SK-N-SH (cell line): ENCODE measurements at regions not wholly inside any gene's neighbourhood (a gene's known extent, or its start where the extent isn't known, plus 50 kb on each side); places are given as distances from the start of the nearest gene placed in this dataset.

Experiments
- CTCF ChIA-PET: fragments of 300-600, 350-600 bp; formaldehyde crosslinking; extraction: SDS; loops from one replicate; lab custom pipeline; 2021; lab: Yijun Ruan, JAX
- POLR2A ChIA-PET: fragments of 350-600 bp; sonication (Branson Sonifier 250); formaldehyde crosslinking; extraction: SDS; loops from one replicate; lab custom pipeline; 2020; ENCODE audit warnings: antibody characterized with exemption, inconsistent platforms; lab: Yijun Ruan, JAX
- DNase-seq: peaks from one replicate; pipeline ENCODE4 v3.0.0; 2012
- H2AFZ ChIP-seq: fragments of 200-600 bp; sonication (generic); 2 replicates; pipeline ENCODE4 v1.8.1; 2016; ENCODE audit warnings: antibody characterized with exemption, mild to moderate bottlenecking, low read depth
- H3F3A ChIP-seq: fragments of 200-600 bp; sonication (generic); replicated peaks from 2 replicates; pipeline ENCODE3; 2016; ENCODE audit warnings: antibody characterized with exemption, mild to moderate bottlenecking; ENCODE audit not compliant: insufficient read depth
- H3K27ac ChIP-seq, 2 experiments: fragments of 200-500 bp in 1 of 2; fragments of 200-600 bp in 1 of 2; sonication (Bioruptor generic) in 1 of 2; sonication (generic), shearing (Covaris generic) in 1 of 2; 2 replicates each; pipeline versions ENCODE4 v1.5.1 to v1.6.1; 2014 to 2016; ENCODE audit warnings: low read depth in 2 of 2, inconsistent platforms in 1 of 2, low read length in 1 of 2, mild to moderate bottlenecking in 1 of 2, mixed read lengths in 1 of 2
- H3K27me3 ChIP-seq: fragments of 200-600 bp; sonication (generic), shearing (Covaris generic); 2 replicates; pipeline ENCODE4 v1.6.1; 2016; ENCODE audit warnings: mixed run types; ENCODE audit not compliant: insufficient read depth
- H3K36me3 ChIP-seq, 2 experiments: fragments of 200-500 bp in 1 of 2; fragments of 200-600 bp in 1 of 2; sonication (Bioruptor generic) in 1 of 2; sonication (generic) in 1 of 2; replicated peaks in 1 of 2; 2 replicates each; pipeline versions ENCODE3 to v1.5.1; 2014 to 2016; ENCODE audit warnings: low read length in 1 of 2, mild to moderate bottlenecking in 1 of 2; ENCODE audit not compliant: insufficient read depth in 2 of 2, control insufficient read depth in 1 of 2
- H3K4me1 ChIP-seq, 2 experiments: fragments of 200-500 bp in 1 of 2; fragments of 200-600 bp in 1 of 2; sonication (Bioruptor generic) in 1 of 2; sonication (generic), shearing (Covaris generic) in 1 of 2; 2 replicates each; pipeline versions ENCODE4 v1.5.1 to v1.6.1; 2014 to 2016; ENCODE audit warnings: low read depth in 1 of 2, low read length in 1 of 2, mixed run types in 1 of 2; ENCODE audit not compliant: insufficient read depth in 2 of 2, control insufficient read depth in 1 of 2
- H3K4me2 ChIP-seq: fragments of 200-600 bp; sonication (generic), shearing (Covaris generic); 2 replicates; pipeline ENCODE4 v1.6.1; 2017; ENCODE audit warnings: mixed run types
- H3K4me3 ChIP-seq, 2 experiments: fragments of 200-500 bp in 1 of 2; fragments of 200-600 bp in 1 of 2; sonication (Bioruptor generic) in 1 of 2; sonication (generic), shearing (Covaris generic) in 1 of 2; 2 replicates each; pipeline versions ENCODE4 v1.5.1 to v1.8.1; 2014 to 2016; ENCODE audit warnings: low read depth in 2 of 2, inconsistent platforms in 1 of 2, low read length in 1 of 2, mild to moderate bottlenecking in 1 of 2, mixed read lengths in 1 of 2, moderate library complexity in 1 of 2
- H3K79me2 ChIP-seq: fragments of 200-600 bp; sonication (generic); 2 replicates; pipeline ENCODE4 v1.8.1; 2017; ENCODE audit warnings: mild to moderate bottlenecking; ENCODE audit not compliant: insufficient read depth
- H3K9ac ChIP-seq: fragments of 200-600 bp; sonication (generic); 2 replicates; pipeline ENCODE4 v1.6.1; 2017; ENCODE audit warnings: mixed run types
- H3K9me2 ChIP-seq: fragments of 200-600 bp; sonication (generic); 2 replicates; pipeline ENCODE4 v1.6.1; 2017; ENCODE audit warnings: mixed run types
- H3K9me3 ChIP-seq: fragments of 200-600 bp; sonication (generic); 2 replicates; pipeline ENCODE4 v1.6.1; 2017; ENCODE audit warnings: mixed run types, mild to moderate bottlenecking, moderate library complexity
- H4K20me1 ChIP-seq: fragments of 200-600 bp; sonication (generic); 2 replicates; pipeline ENCODE4 v1.6.1; 2017; ENCODE audit warnings: mild to moderate bottlenecking, mixed run types; ENCODE audit not compliant: insufficient read depth
- ELF1 ChIP-seq: IDR thresholded peaks from 2 replicates; pipeline ENCODE4 v1.4.0; 2012
- MEF2A ChIP-seq: IDR thresholded peaks from 2 replicates; pipeline ENCODE4 v1.4.0; 2012; ENCODE audit warnings: low read depth, borderline replicate concordance
- NRF1 ChIP-seq: IDR thresholded peaks from 2 replicates; pipeline ENCODE4 v1.6.1; 2012; ENCODE audit warnings: low read depth, mild to moderate bottlenecking, low read length
- PBX3 ChIP-seq: IDR thresholded peaks from 2 replicates; pipeline ENCODE4; 2012
- POLR2AphosphoS5 ChIP-seq: IDR thresholded peaks from 2 replicates; pipeline ENCODE4 v1.6.1; 2012; ENCODE audit warnings: low read depth, low read length
- REST ChIP-seq: IDR thresholded peaks from 2 replicates; pipeline ENCODE4 v1.6.1; 2012; ENCODE audit warnings: mild to moderate bottlenecking, low read depth, low read length, moderate library complexity
- RXRA ChIP-seq: IDR thresholded peaks from 2 replicates; pipeline ENCODE4 v1.4.0; 2012; ENCODE audit warnings: low read depth, mild to moderate bottlenecking, borderline replicate concordance
- SMC3 ChIP-seq: IDR thresholded peaks from 2 replicates; pipeline ENCODE4 v1.6.1; 2012; ENCODE audit warnings: low read depth, low read length, improper control_type of control experiment
- USF1 ChIP-seq: IDR thresholded peaks from 2 replicates; pipeline ENCODE4 v1.4.0; 2012; ENCODE audit warnings: low read depth, borderline replicate concordance
- YY1 ChIP-seq: IDR thresholded peaks from 2 replicates; pipeline ENCODE4 v1.4.0; 2012; ENCODE audit warnings: low read depth, mild to moderate bottlenecking
- WGBS: methylation state at CpG from one replicate; pipeline ENCODE4 v1.1.6; 2017; ENCODE audit warnings: low lambda C conversion rate; 5-methylcytosine and 5-hydroxymethylcytosine counted together
- TF ChIP-seq, protein P1 (sequence below): fragments of 200-600 bp; sonication (generic); IDR thresholded peaks from 2 replicates; pipeline ENCODE4 v1.6.1; 2017; ENCODE audit warnings: antibody characterized with exemption, mild to moderate bottlenecking, moderate library complexity
- TF ChIP-seq, protein P2 (sequence below): fragments of 150-350 bp; IDR thresholded peaks from 2 replicates; pipeline ENCODE4 v1.6.1; 2016; ENCODE audit warnings: mild to moderate bottlenecking, low read depth, low read length
- TF ChIP-seq, protein P3 (sequence below): fragments of 150-350 bp; IDR thresholded peaks from 2 replicates; pipeline ENCODE4 v1.6.1; 2017; ENCODE audit warnings: antibody characterized with exemption, low read length, low read depth, borderline replicate concordance

DNA sequence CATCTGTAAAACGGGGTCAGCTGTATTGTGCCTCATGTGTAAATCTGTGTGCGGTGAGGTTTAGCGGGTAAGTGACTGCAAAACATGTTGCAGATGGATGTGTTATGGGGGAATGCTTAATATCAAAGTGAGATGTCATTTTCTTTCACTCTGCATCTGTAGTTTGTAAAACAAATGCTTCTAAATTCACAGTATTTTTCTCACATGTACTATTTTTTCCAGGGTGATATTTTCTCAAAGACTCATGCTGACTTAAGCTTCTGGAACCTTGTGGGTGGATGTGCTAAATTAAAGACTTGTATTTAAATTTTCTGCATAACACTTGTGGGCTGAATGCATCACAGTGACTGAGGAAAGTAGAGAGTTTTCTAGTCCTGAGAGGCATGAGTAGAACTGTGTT, 115.2 kb upstream of the TP63 start:
- H3K4me1 ChIP-seq, result no peaks in the 10 kb centered on the region
- H4K20me1 ChIP-seq, result no peaks in the 10 kb centered on the region
- no peaks in the 10 kb centered on the region for H3F3A ChIP-seq
- no peaks in the 10 kb centered on the region for H3K79me2 ChIP-seq
- no peaks in the 10 kb centered on the region for H3K9me3 ChIP-seq
- POLR2A ChIA-PET, result no interaction called here
- H3K9me2 ChIP-seq, result no peaks in the 10 kb centered on the region
- no peak overlapping the region for H3K4me2 ChIP-seq
- H3K36me3 ChIP-seq, result no peaks in the 10 kb centered on the region
- H3K27me3 ChIP-seq, result no peaks in the 10 kb centered on the region
- no peak for DNase-seq
- WGBS, result 22% methylated on average over 3 of the region's 3 CpGs
- H3K27ac ChIP-seq, result no peak overlapping the region
- TF ChIP-seq USF1, result no peak
- TF ChIP-seq SMC3, result no peak
- TF ChIP-seq YY1, result no peak
- no peak for TF ChIP-seq PBX3
- TF ChIP-seq REST, result no peak
- TF ChIP-seq, protein P1, sequence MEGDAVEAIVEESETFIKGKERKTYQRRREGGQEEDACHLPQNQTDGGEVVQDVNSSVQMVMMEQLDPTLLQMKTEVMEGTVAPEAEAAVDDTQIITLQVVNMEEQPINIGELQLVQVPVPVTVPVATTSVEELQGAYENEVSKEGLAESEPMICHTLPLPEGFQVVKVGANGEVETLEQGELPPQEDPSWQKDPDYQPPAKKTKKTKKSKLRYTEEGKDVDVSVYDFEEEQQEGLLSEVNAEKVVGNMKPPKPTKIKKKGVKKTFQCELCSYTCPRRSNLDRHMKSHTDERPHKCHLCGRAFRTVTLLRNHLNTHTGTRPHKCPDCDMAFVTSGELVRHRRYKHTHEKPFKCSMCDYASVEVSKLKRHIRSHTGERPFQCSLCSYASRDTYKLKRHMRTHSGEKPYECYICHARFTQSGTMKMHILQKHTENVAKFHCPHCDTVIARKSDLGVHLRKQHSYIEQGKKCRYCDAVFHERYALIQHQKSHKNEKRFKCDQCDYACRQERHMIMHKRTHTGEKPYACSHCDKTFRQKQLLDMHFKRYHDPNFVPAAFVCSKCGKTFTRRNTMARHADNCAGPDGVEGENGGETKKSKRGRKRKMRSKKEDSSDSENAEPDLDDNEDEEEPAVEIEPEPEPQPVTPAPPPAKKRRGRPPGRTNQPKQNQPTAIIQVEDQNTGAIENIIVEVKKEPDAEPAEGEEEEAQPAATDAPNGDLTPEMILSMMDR, result no peak
- TF ChIP-seq POLR2AphosphoS5, result no peak
- no peak for TF ChIP-seq MEF2A
- TF ChIP-seq NRF1, result no peak
- TF ChIP-seq ELF1, result no peak
- TF ChIP-seq, protein P2, sequence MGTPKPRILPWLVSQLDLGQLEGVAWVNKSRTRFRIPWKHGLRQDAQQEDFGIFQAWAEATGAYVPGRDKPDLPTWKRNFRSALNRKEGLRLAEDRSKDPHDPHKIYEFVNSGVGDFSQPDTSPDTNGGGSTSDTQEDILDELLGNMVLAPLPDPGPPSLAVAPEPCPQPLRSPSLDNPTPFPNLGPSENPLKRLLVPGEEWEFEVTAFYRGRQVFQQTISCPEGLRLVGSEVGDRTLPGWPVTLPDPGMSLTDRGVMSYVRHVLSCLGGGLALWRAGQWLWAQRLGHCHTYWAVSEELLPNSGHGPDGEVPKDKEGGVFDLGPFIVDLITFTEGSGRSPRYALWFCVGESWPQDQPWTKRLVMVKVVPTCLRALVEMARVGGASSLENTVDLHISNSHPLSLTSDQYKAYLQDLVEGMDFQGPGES, result no peak
- no peak for TF ChIP-seq RXRA
- TF ChIP-seq, protein P3, sequence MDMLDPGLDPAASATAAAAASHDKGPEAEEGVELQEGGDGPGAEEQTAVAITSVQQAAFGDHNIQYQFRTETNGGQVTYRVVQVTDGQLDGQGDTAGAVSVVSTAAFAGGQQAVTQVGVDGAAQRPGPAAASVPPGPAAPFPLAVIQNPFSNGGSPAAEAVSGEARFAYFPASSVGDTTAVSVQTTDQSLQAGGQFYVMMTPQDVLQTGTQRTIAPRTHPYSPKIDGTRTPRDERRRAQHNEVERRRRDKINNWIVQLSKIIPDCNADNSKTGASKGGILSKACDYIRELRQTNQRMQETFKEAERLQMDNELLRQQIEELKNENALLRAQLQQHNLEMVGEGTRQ, result no peak
- TF ChIP-seq, all 33 proteins: peak for 0
- CTCF ChIA-PET, result no interaction called here
- Histone ChIP-seq H3K4me3 (no peak overlapping the region), H3K9ac (no peak overlapping the region), H2AFZ (no peak overlapping the region)
